Cardiac muscle cell (in vitro differentiated cells and primary cell): ENCODE measurements at regions not wholly inside any gene's neighbourhood (a gene's known extent, or its start where the extent isn't known, plus 50 kb on each side); places are given as distances from the start of the nearest gene placed in this dataset.

ENCODE experiments used
- DNase-seq, 2 donors: peaks; one replicate each; pipeline versions ENCODE4 v3.0.0 to v3.0.0-alpha.2; 2010 to 2017; ENCODE audit warnings: low read depth in 1 of 2, low spot score in 1 of 2
- H3K27ac ChIP-seq: fragments of 200-600 bp; sonication (generic); 2 replicates; pipeline ENCODE4 v1.5.1; 2016
- H3K27me3 ChIP-seq: fragments of 200-600 bp; sonication (generic); 2 replicates; pipeline ENCODE4 v1.6.0; 2016; ENCODE audit warnings: control low read depth
- H3K36me3 ChIP-seq: fragments of 200-600 bp; sonication (generic); 2 replicates; pipeline ENCODE4 v1.5.1; 2016; ENCODE audit warnings: control low read depth
- H3K4me1 ChIP-seq: fragments of 200-600 bp; sonication (generic); 2 replicates; pipeline ENCODE4 v1.8.1; 2017; ENCODE audit warnings: low read depth, mild to moderate bottlenecking, mixed run types
- H3K4me3 ChIP-seq: fragments of 200-600 bp; sonication (generic); 2 replicates; pipeline ENCODE4 v1.5.1; 2016; ENCODE audit warnings: mild to moderate bottlenecking
- H3K9me3 ChIP-seq: fragments of 200-600 bp; sonication (generic); 2 replicates; pipeline ENCODE4 v1.5.1; 2017; ENCODE audit warnings: low read depth, mild to moderate bottlenecking, control low read depth
- CTCF ChIP-seq: IDR thresholded peaks from 2 replicates; pipeline ENCODE4 v1.5.1; 2012; ENCODE audit warnings: low read depth, mild to moderate bottlenecking, low read length

GRCh38 chr12:89941436-89941835, 232.8 kb upstream of the ATP2B1 start:
- no peaks in the 10 kb centered on the region for H3K9me3 ChIP-seq
- no peaks in the 10 kb centered on the region for H3K27me3 ChIP-seq
- no peaks in the 10 kb centered on the region for H3K36me3 ChIP-seq
- no peak for DNase-seq
- TF ChIP-seq CTCF, result no peak
- H3K4me3 ChIP-seq, result no peak overlapping the region
- H3K4me1 ChIP-seq, result no peaks in the 10 kb centered on the region
- no peak overlapping the region for H3K27ac ChIP-seq

GRCh38 chr12:89939522-89940215, 231.0 kb upstream of the ATP2B1 start:
- Histone ChIP-seq H3K36me3 (no peaks in the 10 kb centered on the region), H3K9me3 (no peaks in the 10 kb centered on the region), H3K27ac (no peak overlapping the region), H3K4me3 (no peak overlapping the region), H3K4me1 (no peaks in the 10 kb centered on the region), H3K27me3 (no peaks in the 10 kb centered on the region)
- TF ChIP-seq CTCF, result no peak
- DNase-seq, result no peak

- no peaks in the 10 kb centered on the region for H3K9me3 ChIP-seq
- no peak overlapping the region for H3K27ac ChIP-seq
- H3K27me3 ChIP-seq, result no peaks in the 10 kb centered on the region
- H3K4me1 ChIP-seq, result no peaks in the 10 kb centered on the region
- no peak overlapping the region for H3K4me3 ChIP-seq
- no peaks in the 10 kb centered on the region for H3K36me3 ChIP-seq
- no peak for TF ChIP-seq CTCF
- DNase-seq, result no peak
These were observed 228.0 kb upstream of the ATP2B1 start for GRCh38 chr12:89936631-89937030.

- Histone ChIP-seq H3K27me3 (no peaks in the 10 kb centered on the region), H3K4me3 (no peak overlapping the region), H3K9me3 (no peaks in the 10 kb centered on the region), H3K4me1 (no peaks in the 10 kb centered on the region), H3K36me3 (no peaks in the 10 kb centered on the region), H3K27ac (no peak overlapping the region)
- DNase-seq, result no peak
- TF ChIP-seq CTCF, result no peak
These were observed 227.2 kb upstream of the ATP2B1 start for GRCh38 chr12:89935850-89936249.

GRCh38 chr12:89933911-89934310, 225.3 kb upstream of the ATP2B1 start:
- no peak for DNase-seq
- H3K9me3 ChIP-seq, result no peaks in the 10 kb centered on the region

More at GRCh38 chr12:89933911-89934310, 225.3 kb upstream of the ATP2B1 start:
- H3K4me3 ChIP-seq, result no peak overlapping the region
- TF ChIP-seq CTCF, result no peak
- no peaks in the 10 kb centered on the region for H3K4me1 ChIP-seq
- no peaks in the 10 kb centered on the region for H3K27me3 ChIP-seq
- no peaks in the 10 kb centered on the region for H3K36me3 ChIP-seq
- no peak overlapping the region for H3K27ac ChIP-seq
